ENCODE measurements at regions not wholly inside any gene's neighbourhood (a gene's known extent, or its start where the extent isn't known, plus 50 kb on each side); places are given as distances from the start of the nearest gene placed in this dataset.

GRCh38 chr16:26765087-26765486 is 301.6 kb upstream of the C16orf82 start:
- Mint-ChIP-seq H3K27me3 (ENCODE audit: insufficient read depth, unreplicated experiment) (peaks cover 2% of the 10 kb centered on the region), H3K9me3 (ENCODE audit: unreplicated experiment) (no peaks in the 10 kb centered on the region), H3K4me1 (ENCODE audit: low read depth, unreplicated experiment) (no peaks in the 10 kb centered on the region), H3K36me3 (ENCODE audit: insufficient read depth, unreplicated experiment) (no peaks in the 10 kb centered on the region), H3K27ac (ENCODE audit: unreplicated experiment) (no peak overlapping the region), H3K4me3 (ENCODE audit: unreplicated experiment) (no peak overlapping the region)
- intact Hi-C loops (cut with micrococcal nuclease; ENCODE audit: unreplicated experiment) = no loop called here
- POLR2A ChIA-PET = no interaction called here
- DNase-seq = peak in 1 of 2 experiments; percentile 27
- Histone ChIP-seq H3K4me3 (ENCODE audit: low read depth, low read length) (no peak overlapping the region), H3K36me3 (ENCODE audit: control insufficient read depth, insufficient read depth, low read length) (no peaks in the 10 kb centered on the region), H3K4me1 (no peaks in the 10 kb centered on the region), H3K9me3 (no peaks in the 10 kb centered on the region), H3K27me3 (replicated peaks; ENCODE audit: control insufficient read depth, insufficient read depth, low read length) (no peaks in the 10 kb centered on the region)
- CTCF ChIA-PET = no interaction called here
- no TSS peak for BruUV-seq (replicated peaks)
- TF ChIP-seq CTCF (IDR thresholded peaks at IDR 0.05; ENCODE audit: insufficient read depth in 1 of 2, low read depth in 1 of 2, low read length in 1 of 2, severe bottlenecking in 1 of 2, unreplicated experiment in 1 of 2) = peak; percentile 34 to 42

GRCh38 chr16:26768385-26769010 is 298.2 kb upstream of the C16orf82 start:
- Mint-ChIP-seq H3K9me3 (ENCODE audit: unreplicated experiment) (no peaks in the 10 kb centered on the region), H3K4me1 (ENCODE audit: low read depth, unreplicated experiment) (no peaks in the 10 kb centered on the region), H3K36me3 (ENCODE audit: insufficient read depth, unreplicated experiment) (no peaks in the 10 kb centered on the region), H3K27ac (ENCODE audit: unreplicated experiment) (no peak overlapping the region), H3K27me3 (ENCODE audit: insufficient read depth, unreplicated experiment) (peaks cover 2% of the 10 kb centered on the region), H3K4me3 (ENCODE audit: unreplicated experiment) (no peak overlapping the region)
- H3K4me3 ChIP-seq (ENCODE audit: low read depth, low read length) = no peak overlapping the region
- ChIA-PET POLR2A (no interaction called here), CTCF (no interaction called here)
- H3K36me3 ChIP-seq (ENCODE audit: control insufficient read depth, insufficient read depth, low read length) = no peaks in the 10 kb centered on the region
- no TSS peak for BruUV-seq (replicated peaks)
- no peaks in the 10 kb centered on the region for H3K9me3 ChIP-seq
- no peak for TF ChIP-seq CTCF (IDR thresholded peaks at IDR 0.05; ENCODE audit: insufficient read depth in 1 of 2, low read depth in 1 of 2, low read length in 1 of 2, severe bottlenecking in 1 of 2, unreplicated experiment in 1 of 2)
- intact Hi-C loops (cut with micrococcal nuclease; ENCODE audit: unreplicated experiment) = no loop called here
- no peaks in the 10 kb centered on the region for H3K27me3 ChIP-seq (replicated peaks; ENCODE audit: control insufficient read depth, insufficient read depth, low read length)
- no peaks in the 10 kb centered on the region for H3K4me1 ChIP-seq
- no peak for DNase-seq

- Histone ChIP-seq H3K9me3 (no peaks in the 10 kb centered on the region), H3K36me3 (ENCODE audit: control insufficient read depth, insufficient read depth, low read length) (no peaks in the 10 kb centered on the region), H3K4me1 (no peaks in the 10 kb centered on the region), H3K4me3 (ENCODE audit: low read depth, low read length) (no peak overlapping the region), H3K27me3 (replicated peaks; ENCODE audit: control insufficient read depth, insufficient read depth, low read length) (no peaks in the 10 kb centered on the region)
- Mint-ChIP-seq H3K9me3 (ENCODE audit: unreplicated experiment) (no peaks in the 10 kb centered on the region), H3K27ac (ENCODE audit: unreplicated experiment) (no peak overlapping the region), H3K4me3 (ENCODE audit: unreplicated experiment) (no peak overlapping the region), H3K4me1 (ENCODE audit: low read depth, unreplicated experiment) (no peaks in the 10 kb centered on the region), H3K36me3 (ENCODE audit: insufficient read depth, unreplicated experiment) (no peaks in the 10 kb centered on the region), H3K27me3 (ENCODE audit: insufficient read depth, unreplicated experiment) (peaks cover 7% of the 10 kb centered on the region)
- POLR2A ChIA-PET = no interaction called here
- TF ChIP-seq CTCF (IDR thresholded peaks at IDR 0.05; ENCODE audit: insufficient read depth in 1 of 2, low read depth in 1 of 2, low read length in 1 of 2, severe bottlenecking in 1 of 2, unreplicated experiment in 1 of 2) = no peak
- no TSS peak for BruUV-seq (replicated peaks)
- intact Hi-C loops (cut with micrococcal nuclease; ENCODE audit: unreplicated experiment) = no loop called here
- no peak for DNase-seq
- CTCF ChIA-PET = no interaction called here
Observed at GRCh38 chr16:26770547-26770946, 296.2 kb upstream of the C16orf82 start.
